GM21576 (cell line): ENCODE measurements at regions not wholly inside any gene's neighbourhood (a gene's known extent, or its start where the extent isn't known, plus 50 kb on each side); places are given as distances from the start of the nearest gene placed in this dataset.
"Not testable (repeated sequence)": the region's sequence is repeated elsewhere in the genome, so short reads cannot be mapped to it uniquely, and the experiment has no call there.

Experiments used
- ATAC-seq: cut with Tn5 transposase; IDR thresholded peaks from one replicate; pipeline ENCODE4 v1.9.1; 2021; ENCODE audit warnings: mild to moderate bottlenecking, moderate library complexity; ENCODE audit not compliant: unreplicated experiment

DNA sequence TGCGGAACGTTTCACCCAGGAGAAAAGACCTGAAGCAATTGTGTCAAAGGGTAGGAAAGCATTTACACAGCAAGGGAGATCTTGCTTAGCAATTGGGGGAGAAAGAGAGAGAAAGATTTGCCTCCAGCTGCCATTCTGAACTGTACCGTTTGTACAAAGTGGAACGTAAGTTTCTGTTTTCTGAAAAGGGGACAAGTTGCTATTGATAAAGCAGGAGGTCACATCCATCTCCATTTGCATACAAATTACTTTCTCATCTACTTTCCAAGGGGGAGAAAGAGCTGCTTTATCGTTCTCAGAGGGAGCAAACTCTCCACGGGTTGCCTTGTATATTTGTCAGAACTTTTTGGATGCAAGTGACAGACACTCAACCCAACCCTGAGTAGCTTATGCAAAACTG, 92.0 kb upstream of the CARD11 start:
- no peak for ATAC-seq

DNA sequence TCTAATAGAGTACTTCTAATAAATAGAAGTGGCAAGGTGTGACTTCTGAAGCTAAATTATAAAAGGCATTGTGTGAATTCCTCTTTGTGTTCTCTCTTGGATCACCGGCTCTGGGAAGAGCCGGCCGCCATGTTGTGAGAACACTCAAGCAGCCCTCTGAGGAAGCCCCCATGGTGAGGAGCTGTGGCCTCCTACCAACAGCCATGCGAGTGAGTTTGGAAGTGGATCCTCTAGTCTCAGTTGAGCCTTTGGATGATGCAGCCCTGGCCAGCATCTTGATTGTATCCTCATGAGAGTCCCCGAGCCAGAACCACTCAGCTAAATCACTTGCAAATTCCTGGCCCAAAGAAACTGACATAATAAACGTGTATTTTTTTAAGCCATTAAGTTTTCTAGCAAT, 94.5 kb upstream of the CARD11 start:
- ATAC-seq, result no peak

DNA sequence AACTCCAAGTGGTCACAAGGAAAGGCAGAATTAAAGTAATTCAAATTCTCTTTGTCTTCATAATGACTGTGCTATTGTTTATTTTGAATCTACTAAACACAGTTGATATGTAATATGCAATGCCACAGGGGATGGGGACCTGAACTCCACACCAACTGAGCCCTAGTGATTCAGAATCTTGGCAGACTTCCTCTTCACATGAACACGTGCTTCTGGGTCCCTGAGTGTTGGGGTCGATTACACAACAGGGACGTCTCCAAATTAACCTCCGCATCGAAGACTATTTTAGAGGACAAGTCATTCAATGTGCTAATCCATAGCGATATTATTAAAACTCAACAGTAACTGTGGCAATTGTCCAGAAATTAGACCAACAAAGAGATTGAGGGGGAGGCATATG, 95.3 kb upstream of the CARD11 start:
- no peak for ATAC-seq

DNA sequence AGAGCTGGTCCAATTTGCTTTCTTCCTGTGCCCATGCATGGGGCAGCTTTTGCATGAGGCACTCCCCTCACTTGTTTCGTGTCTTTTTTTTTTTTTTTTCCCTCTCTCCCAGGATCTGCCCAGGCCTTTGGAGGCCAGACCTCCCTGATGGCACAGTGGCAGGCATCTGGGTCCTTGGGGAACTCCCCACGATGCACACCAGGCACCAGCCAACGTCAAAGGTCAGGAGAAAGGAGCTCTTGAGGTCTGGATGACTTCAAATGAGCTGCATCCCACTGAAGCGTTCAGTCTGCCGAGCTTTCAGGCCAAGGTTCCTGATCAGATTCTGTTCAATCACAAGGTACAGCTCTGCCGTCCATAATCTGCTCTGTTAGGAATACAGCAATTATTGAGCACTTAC, 97.2 kb upstream of the CARD11 start:
- ATAC-seq, result no peak

DNA sequence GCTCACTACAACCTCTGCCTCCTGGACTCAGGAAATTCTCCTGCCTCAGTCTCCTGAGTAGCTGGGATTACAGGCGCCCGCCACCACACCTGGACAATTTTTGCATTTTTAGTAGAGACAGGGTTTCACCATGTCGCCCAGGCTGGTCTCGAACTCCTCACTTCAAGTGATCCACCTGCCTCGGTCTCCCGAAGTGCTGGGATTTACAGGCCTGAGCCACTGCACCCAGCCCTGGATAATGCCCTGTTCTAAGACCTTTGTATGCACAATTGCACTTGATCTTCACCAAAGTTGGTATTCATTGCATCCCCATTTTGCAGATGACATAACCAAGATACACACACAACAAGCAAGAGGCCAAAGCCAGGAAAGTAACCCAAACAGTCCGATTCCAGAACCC, 97.7 kb upstream of the CARD11 start:
- no peak for ATAC-seq

DNA sequence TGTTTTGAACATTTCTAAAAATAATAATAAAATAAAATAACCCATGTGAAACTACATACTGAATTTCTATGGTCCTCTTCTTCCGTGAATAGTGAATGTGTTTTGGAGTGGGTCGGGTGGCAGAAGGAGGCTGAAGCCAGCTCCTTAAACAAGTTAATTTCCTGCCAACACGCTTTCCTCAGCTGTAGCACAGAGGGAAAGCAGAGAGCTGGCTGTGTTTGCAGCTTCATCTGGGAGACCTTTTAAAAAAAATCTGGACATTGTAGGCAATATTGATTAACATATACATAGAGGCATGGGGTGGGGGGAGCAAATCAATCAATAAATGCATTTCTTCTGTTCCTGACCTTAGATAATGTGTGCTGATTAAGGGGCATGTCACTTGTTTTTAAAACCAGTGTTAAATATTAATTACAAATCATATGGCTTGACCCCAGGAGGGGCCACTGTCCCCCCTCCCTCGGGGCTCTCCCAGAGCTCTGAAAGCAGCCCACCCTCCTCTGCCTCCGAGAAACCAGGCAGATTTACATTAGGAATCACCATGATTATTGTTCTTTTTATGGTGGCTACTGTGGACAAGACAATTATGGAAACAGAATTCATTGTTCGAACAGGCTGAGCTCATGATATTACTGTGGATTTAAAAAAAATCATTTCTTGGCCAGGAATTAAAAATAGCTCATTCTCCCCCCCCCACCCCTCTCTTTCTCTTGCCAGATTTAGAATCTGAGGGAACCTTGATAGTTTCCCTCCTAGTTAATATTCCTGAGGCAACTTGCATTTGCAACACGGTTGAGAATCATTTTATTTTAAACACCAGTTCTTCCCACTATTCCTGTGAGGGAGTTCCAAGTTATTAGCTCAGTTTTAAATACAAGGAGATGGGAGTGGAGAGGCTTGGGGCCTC, 100.5 kb upstream of the CARD11 start:
- no peak for ATAC-seq

DNA sequence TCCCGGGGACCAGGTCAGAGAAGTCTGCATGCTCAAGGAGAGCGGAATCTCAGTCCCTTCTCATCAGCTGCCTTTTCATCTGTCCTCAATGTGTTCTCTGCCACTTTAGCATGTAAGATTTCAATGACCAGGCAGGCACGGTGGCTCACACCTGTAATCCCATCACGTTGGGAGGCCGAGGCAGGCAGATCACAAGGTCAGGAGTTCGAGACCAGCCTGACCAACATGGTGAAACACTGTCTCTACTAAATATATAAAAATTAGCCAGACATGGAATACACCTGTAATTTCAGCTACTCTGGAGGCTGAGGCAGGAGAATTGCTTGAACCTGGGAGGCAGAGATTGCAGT, 101.1 kb upstream of the CARD11 start:
- not testable (repeated sequence) for ATAC-seq

DNA sequence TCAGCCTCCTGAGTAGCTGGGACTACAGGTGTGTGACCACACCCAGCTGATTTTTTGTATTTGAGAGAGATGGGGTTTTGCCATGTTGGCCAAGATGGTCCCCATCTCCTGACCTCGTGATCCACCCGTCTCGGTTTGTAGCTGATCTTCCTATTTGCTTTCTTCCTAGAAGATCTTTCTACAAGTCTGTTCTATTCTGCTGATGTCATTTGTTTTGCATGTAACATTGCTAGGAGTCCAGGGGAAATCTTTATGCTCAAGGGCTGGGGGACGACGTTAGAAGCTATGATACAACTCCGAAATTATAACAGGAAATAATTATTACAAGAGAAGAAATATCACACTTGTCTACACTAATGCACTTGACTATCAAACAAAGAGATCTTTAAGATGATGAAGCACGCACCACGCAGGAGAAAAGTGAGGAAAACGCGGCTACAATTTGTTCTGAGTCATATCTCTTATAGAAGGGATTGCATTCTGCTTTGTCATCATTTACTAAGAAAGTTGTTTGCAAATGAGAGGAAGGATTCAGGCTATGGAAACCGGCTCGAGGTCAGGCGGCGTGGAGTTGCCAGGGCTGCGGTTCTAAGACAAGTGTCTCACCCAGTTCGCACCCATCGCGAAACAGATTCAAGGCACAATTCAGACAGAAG, 103.0 kb upstream of the CARD11 start:
- ATAC-seq, result no peak

DNA sequence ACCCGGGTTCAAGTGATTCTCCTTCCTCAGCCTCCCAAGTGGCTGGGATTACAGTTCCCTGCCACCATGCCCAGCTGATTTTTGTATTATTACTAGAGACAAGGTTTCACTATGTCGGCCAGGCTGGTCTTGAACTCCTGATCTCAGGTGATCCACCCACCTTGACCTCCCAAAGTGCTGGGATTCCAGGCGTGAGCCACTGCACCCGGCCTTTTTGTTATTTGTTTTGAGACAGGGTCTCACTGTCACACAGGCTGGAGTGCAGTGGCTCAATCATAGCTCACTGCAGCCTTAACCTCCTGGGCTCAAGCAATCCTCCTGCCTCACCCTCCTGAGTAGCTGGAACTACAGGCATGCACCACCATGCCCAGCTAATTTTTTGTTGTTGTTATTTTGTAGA, 104.8 kb upstream of the CARD11 start:
- not testable (repeated sequence) for ATAC-seq

DNA sequence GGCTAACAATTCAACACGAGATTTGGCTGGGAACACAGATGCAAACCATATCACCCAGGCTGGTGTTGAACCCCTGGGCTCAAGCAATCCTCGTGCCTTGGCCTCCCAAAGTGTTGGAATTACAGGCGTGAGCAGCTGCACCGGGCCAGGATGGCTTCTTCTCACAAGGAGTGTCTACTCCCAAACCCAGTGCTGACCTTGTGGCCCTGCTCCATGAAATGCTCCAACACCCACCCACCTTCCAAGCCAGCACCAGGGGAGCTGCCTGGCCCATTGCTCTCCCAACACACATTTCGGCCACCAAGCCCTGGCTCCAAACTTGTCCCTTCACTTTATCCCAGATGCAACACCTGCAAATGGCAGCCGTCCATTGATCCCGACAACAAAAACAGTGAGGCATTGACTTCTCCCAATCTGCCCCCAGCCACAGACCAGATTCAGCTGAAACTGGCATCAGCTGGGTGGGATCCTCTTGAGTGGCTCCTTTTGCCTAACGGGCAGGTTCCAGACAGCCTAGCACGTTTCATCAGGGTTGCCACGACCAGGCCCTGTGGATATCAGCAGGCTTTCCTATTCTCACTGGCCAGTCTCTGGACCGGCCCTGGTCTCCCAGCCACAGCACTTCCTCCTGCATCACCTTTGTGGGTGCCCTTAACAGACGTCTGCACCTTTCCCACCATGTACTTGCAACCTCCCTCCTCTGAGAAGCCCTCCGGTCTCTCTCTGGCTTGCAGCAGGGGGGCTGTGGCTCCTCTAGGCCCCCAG, 105.7 kb upstream of the CARD11 start:
- ATAC-seq, result no peak

DNA sequence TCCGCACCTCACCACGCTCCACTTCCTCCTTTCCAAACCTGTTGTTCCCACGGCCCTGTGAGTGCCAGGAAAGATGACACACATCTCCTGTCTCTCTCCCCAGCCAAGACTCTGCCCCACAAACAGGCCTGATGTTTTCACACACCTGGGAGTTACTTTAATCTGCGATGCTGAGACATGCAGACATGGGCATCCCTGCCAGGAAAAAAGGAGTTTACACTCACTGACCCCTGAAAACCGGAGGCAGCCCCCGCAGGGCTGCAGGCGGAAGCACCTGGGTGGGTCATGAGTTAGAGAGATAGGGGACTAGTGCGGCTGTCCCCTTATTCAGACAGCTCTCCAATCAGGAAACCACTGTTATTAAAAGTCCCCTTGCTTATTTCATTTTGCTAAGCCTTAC, 106.4 kb upstream of the CARD11 start:
- no peak for ATAC-seq

DNA sequence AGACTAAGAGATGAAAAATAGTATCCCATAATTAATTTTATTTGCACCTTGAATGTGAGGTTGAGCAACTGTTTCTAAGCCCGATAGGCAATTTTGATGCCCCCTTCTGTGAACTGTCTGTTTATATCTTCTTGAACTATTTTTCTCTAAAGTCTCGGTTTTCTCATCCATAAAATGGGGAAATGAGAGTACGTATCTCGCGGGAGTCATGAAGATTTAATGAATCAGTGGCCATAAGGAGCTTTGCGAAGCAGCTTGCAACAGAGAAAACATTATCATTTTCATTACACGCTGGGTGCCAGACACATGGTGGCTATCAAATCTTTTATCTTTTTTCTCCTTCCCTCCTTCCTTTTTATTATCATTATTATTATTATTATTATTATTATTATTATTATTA, 108.1 kb upstream of the CARD11 start:
- ATAC-seq, result no peak

DNA sequence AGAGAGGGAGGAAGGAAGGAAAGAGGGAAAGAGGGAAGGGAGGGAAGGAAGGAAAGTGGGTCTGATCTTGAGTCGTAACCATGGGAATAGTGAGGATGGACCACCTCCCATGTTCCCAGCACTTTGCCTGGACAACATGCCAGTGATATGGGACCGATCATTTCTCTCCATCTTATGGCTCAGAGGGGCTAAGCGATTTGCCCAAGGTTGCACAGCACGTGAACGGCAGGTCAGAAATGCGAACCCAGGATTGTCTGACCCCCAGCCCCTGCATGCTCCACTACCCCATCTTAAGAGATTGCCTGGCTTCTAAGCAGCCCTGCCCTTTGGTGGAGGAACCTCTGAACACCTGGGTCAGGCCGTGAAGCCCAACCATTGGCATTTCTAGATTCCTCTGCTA, 109.0 kb upstream of the CARD11 start:
- ATAC-seq, result no peak

DNA sequence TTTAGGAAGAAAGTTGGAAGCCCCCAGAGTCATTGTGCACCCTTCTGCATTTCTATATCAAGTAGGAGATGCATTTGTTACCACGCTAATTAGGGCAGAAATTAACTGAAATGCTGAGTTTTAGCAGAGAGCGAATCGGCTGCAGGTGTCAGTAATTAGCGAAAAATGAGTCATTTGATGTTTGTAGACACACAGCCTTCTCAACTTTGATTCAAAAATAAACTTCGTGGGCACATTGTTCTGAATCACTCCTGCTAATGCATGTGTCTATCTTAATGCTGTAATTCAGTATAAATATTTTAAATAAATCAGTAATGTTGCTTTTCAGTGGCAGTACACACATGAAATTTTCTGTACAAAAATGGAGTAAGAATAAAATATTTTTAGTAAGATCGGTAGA, 109.5 kb upstream of the CARD11 start:
- no peak for ATAC-seq

DNA sequence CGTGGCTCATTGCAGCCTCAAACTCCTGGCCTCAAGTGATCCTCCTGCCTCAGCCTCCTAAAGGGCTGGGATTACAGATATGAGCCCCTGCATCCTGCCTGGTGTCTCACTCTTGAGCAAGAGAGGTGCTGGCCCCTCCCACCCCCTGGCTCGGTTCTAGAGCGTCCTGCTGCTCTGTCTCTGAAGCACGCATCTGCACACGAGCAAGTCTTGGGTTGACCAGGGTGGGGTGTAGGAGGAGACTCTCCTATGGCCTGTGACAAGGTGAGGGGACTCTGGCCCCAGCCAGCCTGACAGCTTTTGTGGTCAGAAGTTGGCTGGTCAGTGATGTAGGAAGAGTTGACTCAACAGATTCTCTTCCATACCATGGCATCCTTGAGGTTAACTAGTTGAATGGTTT, 110.7 kb upstream of the CARD11 start:
- ATAC-seq, result no peak

DNA sequence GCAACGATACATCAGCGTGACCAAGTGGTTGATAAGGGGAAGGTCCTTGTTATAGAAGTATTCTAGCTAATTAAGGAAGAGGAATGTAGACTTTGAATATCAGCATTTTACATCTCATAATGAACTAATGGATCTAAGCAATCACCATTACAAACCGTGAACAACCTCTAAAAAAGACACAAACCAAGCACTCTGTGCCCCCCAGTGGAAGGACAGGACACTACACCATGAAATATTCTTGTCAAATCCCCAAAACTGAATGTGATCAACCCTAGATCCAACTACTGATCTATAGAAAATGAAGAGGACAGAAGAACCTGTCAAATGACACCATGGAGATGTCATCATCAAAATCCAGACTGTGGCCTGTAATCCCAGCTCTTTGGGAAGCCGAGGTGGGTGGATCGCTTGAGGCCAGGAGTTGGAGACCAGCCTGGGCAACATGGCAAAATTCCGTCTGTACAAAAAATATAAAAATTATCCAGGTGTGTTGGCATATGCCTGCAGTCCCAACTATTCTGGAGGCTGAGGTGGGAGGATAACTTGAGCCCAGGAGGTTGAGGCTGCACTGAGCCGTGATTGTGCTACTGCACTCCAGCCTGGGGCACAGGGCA, 111.3 kb upstream of the CARD11 start:
- ATAC-seq, result no peak

DNA sequence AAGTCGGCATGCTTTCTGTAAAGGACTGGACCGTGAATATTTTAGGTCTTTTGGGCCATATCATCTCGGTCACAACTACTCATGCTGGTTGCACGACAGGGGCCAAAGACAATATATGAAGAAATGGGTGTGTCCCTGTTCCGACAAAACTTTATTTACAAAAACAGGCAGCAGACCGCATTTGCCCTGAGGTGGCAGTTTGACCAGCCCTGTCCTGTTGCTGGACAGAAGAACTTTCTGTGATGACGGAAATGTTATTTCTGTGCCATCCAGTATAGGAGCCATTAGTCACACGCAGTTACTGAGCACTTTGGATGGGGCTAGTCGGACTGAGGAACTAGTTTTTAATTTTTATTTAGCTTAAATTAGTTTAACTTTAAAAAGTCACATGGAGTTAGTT, 112.8 kb upstream of the CARD11 start:
- ATAC-seq, result no peak

DNA sequence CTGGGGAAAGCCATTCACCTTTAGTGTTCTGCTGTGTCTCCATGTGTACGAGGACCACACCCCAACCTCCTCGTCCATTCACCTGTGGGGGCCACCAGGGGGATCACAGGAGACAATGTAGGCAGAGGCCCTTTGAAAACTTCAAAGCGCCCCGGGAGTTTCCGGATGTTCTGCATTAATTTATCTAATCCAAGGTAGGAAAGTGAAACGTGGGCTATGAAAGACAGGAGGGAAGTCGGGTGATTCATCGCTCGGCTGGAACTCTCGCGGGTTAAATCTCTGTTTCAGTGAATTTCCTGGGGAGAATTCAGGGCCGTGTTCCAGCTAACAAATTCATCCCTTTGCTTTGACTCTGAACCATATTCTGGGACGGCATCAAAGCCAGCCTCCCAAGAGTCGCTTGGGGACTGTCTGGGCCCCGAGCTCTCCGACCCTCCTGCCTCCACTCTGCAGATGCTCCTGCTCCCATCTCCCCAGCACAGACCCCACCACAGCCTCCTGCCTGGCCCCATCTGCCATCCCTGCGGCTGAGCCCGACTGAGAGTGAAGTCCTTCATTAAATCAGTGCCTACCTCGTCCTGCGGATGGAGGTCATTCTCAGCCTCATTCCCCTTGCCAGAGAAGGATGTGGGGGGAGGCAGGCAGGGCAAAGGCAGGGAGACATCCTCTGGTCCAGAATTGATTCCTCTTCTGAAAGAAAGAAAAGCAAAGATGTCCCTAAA, 114.1 kb upstream of the CARD11 start:
- ATAC-seq, result no peak

DNA sequence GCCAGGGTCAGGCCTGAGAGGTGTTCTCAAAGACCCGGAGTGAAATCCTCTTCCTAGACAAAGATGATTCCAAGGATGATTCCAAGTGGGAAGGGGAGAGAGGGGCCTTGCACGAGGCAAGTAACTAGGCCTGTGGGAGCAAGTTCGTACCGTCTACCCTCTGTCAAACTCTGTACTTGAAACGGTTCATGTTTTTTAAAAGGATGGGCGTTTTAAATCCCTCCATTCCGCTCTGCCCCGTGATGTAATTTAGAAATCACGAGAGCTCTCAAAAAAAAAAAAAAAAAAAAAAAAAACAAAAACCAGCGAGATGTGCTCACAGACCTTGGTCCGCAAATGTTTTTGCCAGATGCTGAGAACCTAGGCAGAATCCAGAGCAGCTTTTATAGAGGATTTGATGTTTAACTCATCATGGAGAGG, 114.7 kb upstream of the CARD11 start:
- no peak for ATAC-seq

DNA sequence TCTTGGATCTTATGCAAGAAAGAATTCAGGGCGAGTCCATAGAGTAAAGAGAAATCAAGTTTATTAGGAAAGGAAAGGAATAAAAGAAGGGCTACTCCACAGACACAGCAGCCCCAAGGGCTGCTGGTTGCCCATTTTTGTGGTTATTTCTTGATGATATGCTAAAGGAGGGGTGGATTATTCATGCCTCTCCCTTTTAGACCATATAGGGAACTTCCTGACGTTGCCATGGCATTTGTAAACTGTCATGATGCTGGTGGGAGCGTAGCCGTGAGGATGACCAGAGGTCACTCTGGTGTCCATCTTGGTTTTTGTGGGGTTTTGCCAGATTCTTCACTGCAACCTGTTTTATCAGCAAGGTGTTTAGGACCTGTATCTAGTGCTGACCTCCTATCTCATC, 115.4 kb upstream of the CARD11 start:
- no peak for ATAC-seq

DNA sequence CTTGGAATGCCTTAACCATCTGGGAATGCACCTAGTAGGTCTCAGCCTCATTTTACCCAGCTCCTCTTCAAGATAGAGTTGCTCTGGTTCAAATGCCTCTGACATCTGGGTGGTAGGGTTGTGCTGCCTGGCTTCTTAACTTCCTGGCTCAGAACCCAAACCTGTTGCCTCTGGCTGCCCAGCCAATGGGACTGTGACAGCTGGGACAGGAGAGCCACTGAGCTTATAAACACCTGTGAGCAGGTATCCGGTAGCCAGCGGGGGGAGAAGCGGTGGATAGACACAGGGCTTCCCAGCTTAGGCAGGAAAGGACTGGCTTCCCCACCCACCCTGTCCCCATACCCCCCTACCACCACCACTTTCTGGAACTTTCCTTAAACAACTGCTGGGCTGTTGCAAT, 115.8 kb upstream of the CARD11 start:
- ATAC-seq, result no peak
